HG02840 (cell line): ENCODE measurements at regions not wholly inside any gene's neighbourhood (a gene's known extent, or its start where the extent isn't known, plus 50 kb on each side); places are given as distances from the start of the nearest gene placed in this dataset.

Source experiments
- ATAC-seq: cut with Tn5 transposase; IDR thresholded peaks from one replicate; pipeline ENCODE4 v1.9.1; 2021; ENCODE audit warnings: mild to moderate bottlenecking, moderate library complexity, moderate number of reproducible peaks; ENCODE audit not compliant: unreplicated experiment, low FRiP score

GRCh38 chr5:124253203-124253810, 493.1 kb downstream of the ZNF608 start:
- ATAC-seq, result no peak

DNA sequence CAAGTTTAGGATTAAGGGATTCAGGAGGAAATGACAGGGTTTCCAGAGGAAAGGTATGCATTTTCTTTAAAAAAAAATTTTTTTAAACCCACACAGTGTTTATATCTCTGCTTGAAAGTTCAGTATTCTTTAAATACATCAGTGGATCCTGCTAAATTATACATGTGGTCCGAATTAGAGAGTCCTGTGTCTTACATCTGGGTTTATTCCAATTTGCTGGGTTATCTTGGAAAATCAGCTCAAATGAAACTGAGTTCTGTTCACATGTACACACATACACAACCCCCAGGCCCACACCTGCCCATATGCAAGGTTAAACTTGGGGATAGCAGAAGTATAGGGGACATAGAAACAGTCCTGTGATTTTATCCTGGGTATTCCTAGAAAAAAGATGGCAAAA, 493.7 kb downstream of the ZNF608 start:
- no peak for ATAC-seq

DNA sequence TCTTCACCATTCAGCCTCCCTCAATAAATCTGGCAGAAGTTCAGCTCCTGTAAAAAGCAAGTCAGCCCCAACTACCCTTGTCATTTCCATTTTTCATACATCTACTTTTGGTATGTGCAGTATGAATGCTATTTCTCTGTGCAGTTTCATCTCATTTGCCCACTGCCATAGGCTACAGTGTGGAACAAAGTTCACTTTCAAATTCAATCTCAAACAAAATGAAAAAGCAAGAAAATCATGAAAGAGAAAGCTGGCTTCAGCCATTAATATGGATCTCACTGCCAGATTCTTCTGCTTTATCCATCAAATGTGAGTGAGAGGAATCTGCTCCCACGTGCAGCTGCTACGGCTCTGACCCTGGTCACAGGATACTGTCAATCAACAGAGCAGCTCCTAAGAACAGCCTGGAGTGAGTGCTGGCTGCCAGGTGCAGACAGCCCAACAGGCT, 494.2 kb downstream of the ZNF608 start:
- ATAC-seq, result no peak

DNA sequence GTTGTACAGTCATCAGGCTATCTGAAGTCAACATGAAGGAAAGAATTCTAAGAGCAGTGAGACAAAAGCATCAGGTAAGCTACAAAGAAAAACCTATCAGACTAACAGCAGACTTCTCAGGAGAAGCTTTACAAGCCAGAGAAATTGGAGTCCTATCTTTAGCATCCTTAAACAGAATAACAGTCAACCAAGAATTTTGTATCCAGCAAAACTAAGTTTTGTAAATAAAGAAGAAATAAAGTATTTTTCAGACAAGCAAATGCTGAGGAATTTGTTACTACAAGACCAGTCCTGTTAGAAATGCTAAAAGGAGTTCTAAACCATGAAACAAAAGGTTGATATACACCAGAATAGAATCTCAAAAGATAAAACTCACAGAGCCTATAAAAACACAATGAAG, 501.2 kb downstream of the ZNF608 start:
- ATAC-seq, result no peak

DNA sequence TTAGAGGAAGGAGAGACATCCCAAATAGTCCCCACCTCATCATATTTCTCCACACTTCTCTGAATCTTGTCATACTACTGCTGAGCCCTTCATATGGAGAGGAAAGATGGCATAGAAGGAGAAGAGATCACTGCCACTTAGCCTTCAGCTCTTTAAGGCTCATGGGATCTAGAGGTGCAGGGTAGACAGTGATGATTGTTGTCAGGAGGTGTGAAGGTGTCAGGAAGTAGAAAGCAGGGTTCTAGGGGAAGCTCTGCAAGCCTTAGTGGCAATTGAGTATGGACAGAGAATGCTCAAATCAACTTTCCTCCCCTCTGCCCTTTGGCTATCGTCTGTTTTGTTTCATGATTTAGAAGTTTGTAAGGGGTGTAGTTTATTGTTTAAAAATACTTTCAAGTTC, 505.7 kb downstream of the ZNF608 start:
- ATAC-seq, result no peak

DNA sequence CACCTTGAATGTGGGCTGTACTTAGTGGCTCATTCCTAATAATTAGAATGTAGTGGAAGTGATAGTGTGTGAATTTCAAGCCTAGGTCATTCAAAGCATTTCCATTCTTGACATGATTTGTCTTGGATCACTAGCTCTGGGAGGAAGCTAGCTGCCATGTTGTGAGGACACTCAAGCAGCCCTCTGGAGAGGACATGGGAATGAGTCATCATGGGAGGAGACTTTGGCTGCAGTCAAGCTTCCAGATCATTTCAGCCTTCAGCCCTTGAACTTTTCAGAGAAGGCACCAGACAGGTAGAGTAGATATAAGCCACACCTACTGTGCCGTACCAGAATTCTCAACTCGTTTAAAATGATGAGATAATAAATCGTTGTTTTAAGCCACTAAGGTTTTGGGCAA, 506.9 kb downstream of the ZNF608 start:
- no peak for ATAC-seq

DNA sequence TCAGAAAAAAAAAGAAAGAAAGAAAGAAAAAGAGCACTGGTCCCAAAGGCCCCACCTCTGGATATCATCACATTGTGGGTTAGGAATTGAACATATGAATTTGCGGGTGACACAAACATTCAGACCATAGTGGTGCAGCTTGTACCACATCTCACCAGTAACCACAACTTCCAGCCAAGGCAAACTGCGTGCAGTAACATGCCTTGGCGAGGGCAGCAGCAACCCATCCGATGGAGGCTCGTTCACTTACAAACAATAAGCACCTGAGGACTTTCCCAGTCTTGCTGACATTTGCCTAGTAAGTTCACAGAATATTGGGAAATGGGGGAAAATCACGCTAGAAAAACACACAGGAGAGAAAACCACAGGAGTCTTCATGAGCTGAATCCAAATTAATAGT, 508.1 kb downstream of the ZNF608 start:
- no peak for ATAC-seq

- no peak for ATAC-seq
Observed at GRCh38 chr5:124237206-124237695, 509.2 kb downstream of the ZNF608 start.

GRCh38 chr5:124236361-124237205, 509.9 kb downstream of the ZNF608 start:
- ATAC-seq, result no peak

DNA sequence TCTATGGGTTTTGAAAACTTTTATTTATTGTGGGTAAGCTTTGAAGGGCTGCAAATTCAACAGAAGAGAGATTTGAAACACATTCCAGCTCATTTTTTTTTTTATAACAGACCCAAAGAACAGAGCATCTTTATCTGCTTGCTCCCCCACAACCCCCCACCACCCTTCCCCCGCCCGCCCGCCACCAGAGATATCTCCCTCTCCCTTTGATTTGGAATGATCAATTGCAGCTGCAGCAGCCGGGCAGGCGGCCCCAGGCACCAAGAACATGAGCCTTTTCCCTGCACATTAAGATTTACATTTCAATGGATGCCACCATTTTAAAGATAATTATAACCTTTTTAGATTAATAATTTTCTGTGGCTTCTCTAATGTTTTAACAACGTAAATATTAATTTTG, 510.9 kb downstream of the ZNF608 start:
- no peak for ATAC-seq

DNA sequence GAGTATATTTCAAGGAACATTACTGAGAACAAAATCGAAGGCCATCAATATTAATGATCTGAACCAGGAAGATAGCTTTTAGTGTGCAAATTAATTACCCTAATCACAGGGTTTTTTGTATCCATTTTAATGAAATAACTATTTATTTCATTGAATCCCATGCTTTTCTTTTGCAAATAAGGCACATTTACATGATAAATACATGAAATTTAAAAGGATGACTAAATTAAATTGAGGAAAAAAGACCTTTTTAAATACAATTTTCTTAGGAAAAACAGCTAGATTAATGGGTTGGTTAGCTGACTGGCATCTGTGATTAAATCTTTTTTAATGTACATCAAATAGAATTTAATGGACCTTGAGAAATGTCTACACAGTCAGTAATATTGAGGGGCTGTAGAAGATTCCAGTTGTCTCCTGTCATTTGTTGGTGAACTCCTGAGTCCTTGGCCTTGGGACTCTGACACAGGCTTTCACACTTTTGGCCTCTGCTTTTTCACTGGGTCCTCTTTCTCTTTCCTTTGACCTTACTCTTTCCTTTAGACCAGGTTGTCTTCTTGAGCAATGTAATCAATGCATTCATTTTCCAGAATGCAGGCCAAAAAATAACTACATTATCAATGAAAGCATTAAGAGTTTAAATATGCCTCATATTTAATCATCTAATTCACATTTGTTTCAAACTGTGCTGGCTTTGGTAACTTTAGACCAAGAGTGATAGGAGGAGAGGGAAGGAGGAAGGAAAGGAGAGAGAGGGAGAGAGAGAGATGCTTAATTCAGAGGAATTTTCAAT, 511.5 kb downstream of the ZNF608 start:
- no peak for ATAC-seq

DNA sequence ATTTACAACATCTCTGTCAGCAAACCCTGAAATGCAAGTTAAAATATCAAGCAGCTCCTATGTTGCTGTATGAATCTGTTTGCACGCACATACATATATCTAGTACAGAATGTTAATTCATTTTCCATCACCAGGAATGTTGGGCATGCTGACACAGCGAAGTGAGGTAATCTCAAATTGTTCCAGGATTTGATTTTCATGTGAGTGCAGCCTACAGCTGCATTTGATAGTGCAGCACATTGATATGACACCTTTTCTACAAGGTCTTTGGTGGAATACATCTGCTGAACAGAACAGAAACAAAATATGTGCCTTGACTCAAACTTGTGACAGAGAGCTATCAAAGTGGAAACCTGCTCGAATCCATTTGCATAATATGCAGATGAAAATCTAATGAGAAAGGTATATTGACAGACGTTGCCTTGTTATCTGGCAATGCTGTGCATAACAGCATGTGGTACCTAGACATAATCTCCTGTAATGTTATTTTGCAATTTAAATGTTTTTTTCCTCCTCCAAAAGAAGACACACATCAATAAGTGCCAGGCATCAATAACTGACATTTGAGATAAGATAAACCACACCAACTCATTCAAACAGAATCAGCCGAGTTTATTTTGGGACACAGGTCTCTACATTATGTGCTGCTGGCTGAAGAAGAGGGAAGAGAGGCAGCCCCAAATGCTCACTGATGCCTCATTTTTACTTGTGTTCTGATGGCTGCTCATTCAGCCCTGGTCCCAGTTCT, 512.2 kb downstream of the ZNF608 start:
- ATAC-seq, result no peak

DNA sequence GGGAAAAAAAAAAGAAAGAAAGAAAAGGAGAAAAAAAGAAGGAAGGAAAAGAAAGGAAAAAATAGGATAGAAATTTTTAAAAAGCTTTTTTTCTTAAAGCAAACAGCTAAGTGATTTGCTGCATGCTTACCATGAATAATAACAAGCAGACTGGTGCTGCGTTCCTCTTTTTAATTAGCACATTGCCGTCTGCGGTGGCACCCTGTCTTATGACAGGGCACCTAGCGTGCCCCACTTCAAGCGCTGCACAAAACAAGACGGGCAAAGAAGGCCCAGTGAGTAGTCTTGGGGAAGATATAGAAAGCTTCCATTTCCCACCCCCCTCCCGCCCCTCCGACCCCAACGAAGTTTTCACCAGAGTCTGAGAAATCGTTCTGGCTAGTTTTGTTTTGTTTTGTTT, 513.9 kb downstream of the ZNF608 start:
- no peak for ATAC-seq

- no peak for ATAC-seq
Observed at GRCh38 chr5:124231802-124232201, 514.6 kb downstream of the ZNF608 start.

DNA sequence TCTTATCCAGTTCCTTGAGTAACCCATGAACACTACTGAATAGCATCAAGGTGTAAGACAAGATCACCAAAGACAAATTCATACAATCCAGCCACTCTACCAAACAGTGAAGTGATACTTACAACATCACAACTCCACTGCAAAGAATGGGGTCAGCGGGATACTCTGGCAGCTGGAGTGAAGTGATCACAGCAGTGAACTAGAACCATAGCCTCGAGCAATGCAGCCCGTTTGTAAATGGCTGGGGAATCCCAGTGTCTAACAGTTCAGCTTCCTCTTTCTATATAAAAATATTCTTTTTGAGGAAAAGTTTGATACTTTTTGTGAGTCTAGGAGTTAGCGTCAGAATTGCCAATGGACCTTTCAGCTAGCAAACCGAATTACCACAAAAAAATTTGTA, 515.2 kb downstream of the ZNF608 start:
- no peak for ATAC-seq

GRCh38 chr5:124230456-124230855, 516.0 kb downstream of the ZNF608 start:
- ATAC-seq, result no peak

DNA sequence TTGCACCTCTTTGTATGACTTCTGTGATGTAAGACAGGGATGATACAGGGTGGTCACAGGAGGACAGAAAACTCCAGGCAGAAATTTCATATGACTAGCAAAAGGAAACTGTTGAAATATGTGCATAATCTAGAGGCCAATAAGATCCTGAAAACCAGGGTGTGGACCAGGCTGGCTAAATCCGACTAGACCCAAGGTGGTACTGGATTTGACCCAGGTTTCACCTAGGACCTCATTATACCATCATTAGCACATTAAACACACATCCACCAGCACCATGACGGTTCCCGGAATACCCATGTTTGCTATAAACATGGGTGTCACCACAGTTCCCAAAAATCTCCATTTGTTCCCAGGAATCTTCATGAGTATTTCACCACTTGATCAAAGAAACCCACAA, 517.1 kb downstream of the ZNF608 start:
- no peak for ATAC-seq

DNA sequence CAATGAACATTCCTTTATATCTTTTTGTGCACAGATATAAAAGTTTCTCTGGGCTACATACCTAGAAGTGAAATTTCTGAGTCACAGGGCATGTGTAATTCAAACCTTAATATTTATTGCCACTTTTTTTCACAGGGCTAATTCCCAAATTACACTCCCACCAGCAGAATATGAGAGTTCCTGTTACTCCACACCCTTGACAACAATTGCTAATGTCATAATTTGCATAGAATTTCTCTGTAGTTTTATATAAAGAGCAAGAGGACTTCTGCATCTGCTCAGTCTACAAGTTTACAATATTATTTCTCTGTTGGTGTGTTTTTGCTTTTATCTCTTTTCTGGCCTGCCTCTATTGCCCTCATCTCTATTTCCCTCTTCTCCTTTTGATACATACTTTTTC, 518.5 kb downstream of the ZNF608 start:
- ATAC-seq, result no peak

GRCh38 chr5:124220418-124220817, 526.0 kb downstream of the ZNF608 start:
- ATAC-seq, result no peak

DNA sequence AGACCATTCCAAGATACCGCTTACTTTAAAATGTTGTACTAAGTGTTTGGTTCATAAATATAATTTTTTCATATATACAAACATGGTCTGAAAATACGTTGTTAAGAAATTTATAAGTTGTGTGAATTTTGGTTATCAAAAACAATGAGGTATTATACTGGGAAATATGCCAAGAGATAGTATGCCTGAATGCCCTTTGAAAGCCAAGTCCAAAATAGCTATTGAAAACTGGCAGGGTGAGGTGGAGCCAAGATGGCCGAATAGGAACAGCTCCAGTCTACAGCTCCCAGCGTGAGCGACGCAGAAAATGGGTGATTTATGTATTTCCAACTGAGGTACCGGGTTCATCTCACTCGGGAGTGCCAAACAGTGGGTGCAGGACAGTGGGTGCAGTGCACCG, 533.5 kb downstream of the ZNF608 start:
- no peak for ATAC-seq
